Parathyroid adenoma (tissue), 2 donors: ENCODE measurements at regions not wholly inside any gene's neighbourhood (a gene's known extent, or its start where the extent isn't known, plus 50 kb on each side); places are given as distances from the start of the nearest gene placed in this dataset.

Experiments
- H2AFZ ChIP-seq: fragments of 300-600 bp; sonication (generic); one replicate; pipeline ENCODE4 v1.7.0; 2017; ENCODE audit warnings: antibody characterized with exemption, mild to moderate bottlenecking
- H3K27ac ChIP-seq: fragments of 300-600 bp; sonication (generic); one replicate; pipeline ENCODE4 v1.7.0; 2017
- H3K27me3 ChIP-seq: fragments of 300-600 bp; sonication (generic); one replicate; pipeline ENCODE4 v1.7.0; 2017; ENCODE audit warnings: low read length; ENCODE audit not compliant: control insufficient read depth, insufficient read depth
- H3K36me3 ChIP-seq: fragments of 300-600 bp; sonication (generic); one replicate; pipeline ENCODE4 v1.7.0; 2017; ENCODE audit warnings: low read length; ENCODE audit not compliant: control insufficient read depth, insufficient read depth
- H3K4me1 ChIP-seq: fragments of 300-600 bp; sonication (generic); one replicate; pipeline ENCODE4 v1.7.0; 2017; ENCODE audit warnings: control low read depth
- H3K4me2 ChIP-seq: fragments of 300-600 bp; sonication (generic); one replicate; pipeline ENCODE4 v1.7.0; 2017; ENCODE audit warnings: low read length
- H3K4me3 ChIP-seq: fragments of 300-600 bp; sonication (generic); one replicate; pipeline ENCODE4 v1.7.0; 2017; ENCODE audit warnings: low read depth, low read length
- H3K79me2 ChIP-seq: fragments of 300-600 bp; sonication (generic); one replicate; pipeline ENCODE4 v1.7.0; 2017; ENCODE audit warnings: control low read depth
- H3K9ac ChIP-seq: fragments of 300-600 bp; sonication (generic); one replicate; pipeline ENCODE4 v1.7.0; 2017; ENCODE audit warnings: mild to moderate bottlenecking
- H3K9me3 ChIP-seq: fragments of 300-600 bp; sonication (generic); one replicate; pipeline ENCODE4 v1.7.0; 2017; ENCODE audit warnings: low read length; ENCODE audit not compliant: control insufficient read depth
- CTCF ChIP-seq: fragments of 300-600 bp; sonication (generic); IDR thresholded peaks from one replicate; pipeline ENCODE4 v1.7.0; 2017; ENCODE audit warnings: antibody characterized with exemption, mild to moderate bottlenecking
- donor health status: primary hyperparathyroidism.

- no peak for TF ChIP-seq CTCF
- Histone ChIP-seq H3K9me3 (no peaks in the 10 kb centered on the region), H3K4me3 (no peak overlapping the region), H3K27me3 (no peaks in the 10 kb centered on the region), H3K4me1 (no peaks in the 10 kb centered on the region), H2AFZ (no peak overlapping the region), H3K79me2 (no peaks in the 10 kb centered on the region), H3K4me2 (no peak overlapping the region), H3K27ac (no peak overlapping the region), H3K36me3 (no peaks in the 10 kb centered on the region), H3K9ac (no peak overlapping the region)
These were observed 122.2 kb upstream of the IGF1 start for GRCh38 chr12:102602521-102602920.

- Histone ChIP-seq H3K4me1 (no peaks in the 10 kb centered on the region), H2AFZ (no peak overlapping the region), H3K27me3 (no peaks in the 10 kb centered on the region), H3K9ac (no peak overlapping the region), H3K4me3 (no peak overlapping the region), H3K9me3 (no peaks in the 10 kb centered on the region), H3K27ac (no peak overlapping the region), H3K36me3 (no peaks in the 10 kb centered on the region), H3K4me2 (no peak overlapping the region), H3K79me2 (no peaks in the 10 kb centered on the region)
- no peak for TF ChIP-seq CTCF
These were observed 121.3 kb upstream of the IGF1 start for GRCh38 chr12:102601621-102602020.

- Histone ChIP-seq H3K9me3 (no peaks in the 10 kb centered on the region), H3K36me3 (no peaks in the 10 kb centered on the region), H3K4me1 (no peaks in the 10 kb centered on the region), H3K27ac (no peak overlapping the region), H3K4me2 (no peak overlapping the region), H2AFZ (no peak overlapping the region), H3K4me3 (no peak overlapping the region), H3K9ac (no peak overlapping the region), H3K27me3 (no peaks in the 10 kb centered on the region), H3K79me2 (no peaks in the 10 kb centered on the region)
- no peak for TF ChIP-seq CTCF
These were observed 116.3 kb upstream of the IGF1 start for GRCh38 chr12:102596687-102597086.

- no peaks in the 10 kb centered on the region for H3K9me3 ChIP-seq
- H3K4me3 ChIP-seq = no peak overlapping the region
- H3K27me3 ChIP-seq = no peaks in the 10 kb centered on the region
- no peaks in the 10 kb centered on the region for H3K36me3 ChIP-seq
- H3K9ac ChIP-seq = no peak overlapping the region
- no peak for TF ChIP-seq CTCF
- no peaks in the 10 kb centered on the region for H3K79me2 ChIP-seq
- no peak overlapping the region for H3K4me2 ChIP-seq
- H2AFZ ChIP-seq = no peak overlapping the region
- no peak overlapping the region for H3K27ac ChIP-seq
- no peaks in the 10 kb centered on the region for H3K4me1 ChIP-seq
These were observed 115.7 kb upstream of the IGF1 start for GRCh38 chr12:102596031-102596430.

- H3K79me2 ChIP-seq = no peaks in the 10 kb centered on the region
- H3K9me3 ChIP-seq = no peaks in the 10 kb centered on the region
- no peaks in the 10 kb centered on the region for H3K4me1 ChIP-seq
- no peaks in the 10 kb centered on the region for H3K27me3 ChIP-seq
- H3K4me3 ChIP-seq = no peak overlapping the region
- H2AFZ ChIP-seq = no peak overlapping the region
- no peak overlapping the region for H3K27ac ChIP-seq
- H3K4me2 ChIP-seq = no peak overlapping the region
- H3K36me3 ChIP-seq = no peaks in the 10 kb centered on the region
- no peak overlapping the region for H3K9ac ChIP-seq
- no peak for TF ChIP-seq CTCF
These were observed 115.0 kb upstream of the IGF1 start for GRCh38 chr12:102595315-102595714.
